IPS-18a (cell line): ENCODE measurements at regions not wholly inside any gene's neighbourhood (a gene's known extent, or its start where the extent isn't known, plus 50 kb on each side); places are given as distances from the start of the nearest gene placed in this dataset.
"Not testable (repeated sequence)": the region's sequence is repeated elsewhere in the genome, so short reads cannot be mapped to it uniquely, and the experiment has no call there.

Experiments used
- H3K27ac ChIP-seq: one replicate; pipeline ENCODE4 v1.5.1; 2013; ENCODE audit warnings: low read length
- H3K27me3 ChIP-seq: one replicate; pipeline ENCODE4 v1.6.1; 2013; ENCODE audit warnings: mild to moderate bottlenecking, low read length; ENCODE audit not compliant: control insufficient read depth, insufficient read depth
- H3K36me3 ChIP-seq: one replicate; pipeline ENCODE4 v1.6.1; 2013; ENCODE audit warnings: low read depth, low read length; ENCODE audit not compliant: control insufficient read depth
- H3K4me1 ChIP-seq: one replicate; pipeline ENCODE4 v1.6.1; 2013; ENCODE audit warnings: low read depth, low read length; ENCODE audit not compliant: control insufficient read depth
- H3K4me3 ChIP-seq: one replicate; pipeline ENCODE4 v1.5.1; 2013; ENCODE audit warnings: low read length
- H3K9ac ChIP-seq: one replicate; pipeline ENCODE4 v1.6.1; 2013; ENCODE audit warnings: mild to moderate bottlenecking, low read length, moderate library complexity
- H3K9me3 ChIP-seq: one replicate; pipeline ENCODE4 v1.6.1; 2013; ENCODE audit warnings: low read depth, low read length; ENCODE audit not compliant: control insufficient read depth

- Histone ChIP-seq H3K27me3 (no peaks in the 10 kb centered on the region), H3K4me3 (no peak overlapping the region), H3K27ac (no peak overlapping the region), H3K9ac (no peak overlapping the region), H3K9me3 (no peaks in the 10 kb centered on the region), H3K4me1 (no peaks in the 10 kb centered on the region), H3K36me3 (no peaks in the 10 kb centered on the region)
These were observed 280.2 kb downstream of the C16orf95 start for GRCh38 chr16:87037012-87037411.

DNA sequence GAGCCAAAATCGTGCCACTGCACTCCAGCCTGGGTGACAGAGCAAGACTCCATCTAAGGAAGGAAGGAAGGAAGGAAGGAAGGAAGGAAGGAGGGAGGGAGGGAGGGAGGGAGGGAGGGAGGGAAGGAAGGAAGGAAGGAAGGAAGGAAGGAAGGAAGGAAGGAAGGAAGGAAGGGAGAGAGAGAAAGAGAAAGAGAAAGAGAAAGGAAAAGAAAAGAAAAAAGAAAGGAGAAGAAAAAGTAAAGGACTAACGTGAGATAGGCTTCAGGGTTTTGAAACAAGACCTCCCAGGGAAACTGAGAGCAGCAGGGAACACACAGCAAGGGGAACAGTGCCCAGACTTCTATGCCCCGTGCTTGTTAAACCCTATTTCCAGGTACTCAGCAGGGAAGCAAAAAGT, 278.7 kb downstream of the C16orf95 start:
- not testable (repeated sequence) for H3K9me3 ChIP-seq, H3K27ac ChIP-seq, H3K4me3 ChIP-seq, H3K4me1 ChIP-seq, H3K9ac ChIP-seq, H3K36me3 ChIP-seq, H3K27me3 ChIP-seq

DNA sequence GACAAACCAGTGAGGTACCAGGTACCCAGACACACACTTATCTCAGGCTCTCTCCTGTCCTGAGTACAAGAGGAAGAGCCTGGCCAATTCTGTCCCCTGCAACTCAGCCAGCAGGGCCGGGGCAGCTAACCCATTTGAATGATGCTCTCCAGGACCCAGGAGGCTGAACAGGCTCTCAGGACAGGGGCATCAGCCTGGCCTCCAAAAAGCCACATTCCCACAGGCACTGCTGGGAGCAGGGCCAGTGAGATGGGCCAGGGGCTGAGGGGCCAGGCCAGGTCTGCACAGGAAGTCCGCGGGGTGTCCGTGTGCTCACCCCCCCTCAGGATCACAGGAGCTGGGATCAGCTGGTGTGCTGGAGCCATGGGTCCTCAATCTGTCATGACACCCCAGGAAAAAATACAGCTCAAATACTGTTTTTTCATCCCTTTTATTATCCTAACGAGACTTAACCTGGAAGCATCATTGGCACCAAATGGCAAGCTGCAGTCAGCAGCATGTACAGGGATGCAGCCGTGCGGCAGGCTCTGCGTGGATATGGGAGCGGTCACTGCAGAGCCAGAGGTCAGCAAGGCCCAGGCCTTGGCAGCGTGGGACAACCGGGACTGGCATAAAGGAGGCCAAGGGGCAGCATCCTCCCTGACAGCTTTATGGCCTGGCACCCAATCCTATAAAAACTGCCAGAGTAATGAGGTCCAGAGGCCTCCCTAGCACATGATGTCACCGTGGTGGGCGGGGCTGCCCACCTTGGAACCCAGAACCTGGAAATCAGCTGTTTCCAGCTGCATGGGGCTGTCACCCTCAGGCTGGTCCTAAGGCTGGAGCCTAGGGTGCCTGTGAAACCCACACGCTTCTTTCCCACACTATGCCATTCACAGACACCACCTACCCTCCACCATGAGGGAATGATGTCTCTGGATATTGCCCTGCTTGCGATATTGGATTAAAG, 276.7 kb downstream of the C16orf95 start:
- H3K9ac ChIP-seq = no peak overlapping the region
- H3K36me3 ChIP-seq = no peaks in the 10 kb centered on the region
- no peak overlapping the region for H3K4me3 ChIP-seq

GRCh38 chr16:87041286-87041685, 275.9 kb downstream of the C16orf95 start:
- no peak overlapping the region for H3K9ac ChIP-seq
- no peaks in the 10 kb centered on the region for H3K27me3 ChIP-seq

More for the DNA sequence above, 276.7 kb downstream of the C16orf95 start:
- H3K4me1 ChIP-seq = no peaks in the 10 kb centered on the region
- no peak overlapping the region for H3K27ac ChIP-seq
- no peaks in the 10 kb centered on the region for H3K9me3 ChIP-seq
- no peaks in the 10 kb centered on the region for H3K27me3 ChIP-seq

GRCh38 chr16:87042551-87043230, 274.5 kb downstream of the C16orf95 start:
- no peaks in the 10 kb centered on the region for H3K27me3 ChIP-seq
- H3K4me3 ChIP-seq = no peak overlapping the region

More at GRCh38 chr16:87041286-87041685, 275.9 kb downstream of the C16orf95 start:
- Histone ChIP-seq H3K4me1 (no peaks in the 10 kb centered on the region), H3K27ac (no peak overlapping the region), H3K4me3 (no peak overlapping the region), H3K9me3 (no peaks in the 10 kb centered on the region), H3K36me3 (no peaks in the 10 kb centered on the region)

DNA sequence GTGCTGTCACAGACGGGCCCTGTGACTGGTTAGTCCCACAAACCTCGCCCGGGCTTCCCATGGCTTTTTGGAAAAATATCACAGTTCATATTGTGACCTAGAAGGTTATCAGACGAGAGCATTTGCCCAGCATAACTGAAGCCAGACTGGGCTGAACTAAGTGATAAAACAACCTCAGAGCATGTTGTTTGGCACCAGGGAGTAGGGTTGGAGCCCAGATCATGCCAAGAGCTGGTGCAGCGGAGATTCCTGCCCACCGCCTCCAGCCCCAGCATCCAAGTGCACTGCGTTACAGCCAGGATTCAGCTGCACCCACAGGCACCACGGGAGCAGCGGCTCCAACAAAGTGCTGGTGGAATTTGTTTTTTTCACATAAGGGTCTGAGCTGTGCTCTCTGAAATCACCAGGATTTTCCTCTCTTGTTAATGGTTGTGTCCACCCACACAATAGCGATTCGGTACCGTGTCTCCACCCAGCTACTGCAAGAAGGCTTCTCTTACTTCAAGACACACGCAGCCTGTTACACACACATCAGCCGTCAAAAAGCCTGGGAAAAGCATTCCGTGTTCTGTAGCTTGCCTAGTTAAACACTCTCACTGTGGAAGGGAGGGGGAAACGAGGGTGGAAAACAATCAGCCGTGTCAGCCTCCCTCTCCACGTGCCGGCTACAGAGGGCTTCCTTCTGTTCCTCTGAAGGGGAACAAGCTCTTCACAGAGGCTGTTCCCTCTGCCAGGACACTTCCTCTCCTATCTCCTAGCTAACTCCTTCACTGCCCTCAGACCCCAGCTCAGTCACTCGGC, 273.8 kb downstream of the C16orf95 start:
- Histone ChIP-seq H3K27me3 (no peaks in the 10 kb centered on the region), H3K9me3 (no peaks in the 10 kb centered on the region), H3K9ac (no peak overlapping the region), H3K27ac (no peak overlapping the region), H3K4me1 (peaks cover 8% of the 10 kb centered on the region), H3K4me3 (no peak overlapping the region), H3K36me3 (no peaks in the 10 kb centered on the region)

More at GRCh38 chr16:87042551-87043230, 274.5 kb downstream of the C16orf95 start:
- Histone ChIP-seq H3K4me1 (peaks cover 7% of the 10 kb centered on the region), H3K9ac (no peak overlapping the region), H3K36me3 (no peaks in the 10 kb centered on the region), H3K27ac (no peak overlapping the region), H3K9me3 (no peaks in the 10 kb centered on the region)

DNA sequence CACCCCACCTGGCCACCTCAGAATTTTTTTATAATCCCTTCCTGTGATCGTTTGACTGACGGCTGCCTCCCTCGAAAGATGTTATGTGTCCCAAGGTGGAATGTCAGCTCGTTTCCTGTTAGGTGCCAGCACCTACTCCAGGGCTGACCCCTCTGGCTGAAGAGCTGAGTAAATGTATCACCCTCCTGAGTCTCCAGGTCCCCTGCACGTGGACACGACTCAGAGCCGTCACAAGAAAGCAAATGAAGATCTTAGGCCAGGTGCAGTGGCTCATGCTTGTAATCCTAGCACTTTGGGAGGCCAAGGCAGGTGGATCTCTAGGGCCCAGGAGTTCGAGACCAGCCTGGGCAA, 273.2 kb downstream of the C16orf95 start:
- Histone ChIP-seq H3K27ac (no peak overlapping the region), H3K9me3 (no peaks in the 10 kb centered on the region), H3K4me3 (no peak overlapping the region), H3K4me1 (peaks cover 8% of the 10 kb centered on the region), H3K9ac (no peak overlapping the region), H3K27me3 (no peaks in the 10 kb centered on the region), H3K36me3 (no peaks in the 10 kb centered on the region)

GRCh38 chr16:87044829-87045228, 272.4 kb downstream of the C16orf95 start:
- Histone ChIP-seq H3K4me1 (peaks cover 8% of the 10 kb centered on the region), H3K4me3 (no peak overlapping the region), H3K27ac (no peak overlapping the region), H3K27me3 (no peaks in the 10 kb centered on the region), H3K9me3 (no peaks in the 10 kb centered on the region), H3K36me3 (no peaks in the 10 kb centered on the region), H3K9ac (no peak overlapping the region)

DNA sequence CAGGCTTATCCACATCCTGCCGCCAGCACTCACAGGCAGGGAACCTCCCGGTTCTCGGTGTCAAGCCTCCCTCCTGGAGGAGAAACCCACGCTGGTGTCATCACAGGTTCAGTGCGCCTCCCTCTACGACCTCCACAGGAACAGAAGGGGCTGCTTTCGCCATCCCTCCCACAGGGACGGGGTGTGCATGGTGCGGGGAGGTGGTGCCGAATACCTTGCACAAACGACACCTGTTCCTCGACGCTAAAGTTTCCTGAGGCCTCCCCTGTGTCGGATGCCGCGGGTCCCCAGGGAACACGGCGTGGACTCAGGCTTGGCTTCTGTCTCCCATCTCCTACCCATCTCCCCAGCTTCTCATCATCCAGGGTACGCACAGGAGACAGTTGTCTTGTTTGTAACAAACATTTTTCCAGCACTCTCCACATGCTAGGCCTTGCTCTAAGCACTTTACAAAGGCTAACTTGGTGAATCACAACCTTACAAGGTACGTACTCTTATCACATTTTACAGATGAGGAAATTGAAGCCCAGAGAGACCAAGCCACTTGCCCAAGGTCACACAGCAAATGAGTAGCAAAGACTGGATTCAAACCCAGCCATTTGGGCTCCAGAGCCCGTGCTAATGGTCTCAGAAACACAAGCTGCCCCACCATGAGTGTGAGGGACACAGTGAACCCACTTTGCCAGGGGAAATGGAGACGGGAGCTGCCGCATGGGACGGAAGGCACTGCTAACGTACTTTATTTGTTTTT, 271.6 kb downstream of the C16orf95 start:
- H3K9ac ChIP-seq = no peak overlapping the region
- no peak overlapping the region for H3K4me3 ChIP-seq
- H3K9me3 ChIP-seq = no peaks in the 10 kb centered on the region
- H3K27me3 ChIP-seq = no peaks in the 10 kb centered on the region
- no peak overlapping the region for H3K27ac ChIP-seq
- peaks cover 8% of the 10 kb centered on the region for H3K4me1 ChIP-seq
- no peaks in the 10 kb centered on the region for H3K36me3 ChIP-seq

DNA sequence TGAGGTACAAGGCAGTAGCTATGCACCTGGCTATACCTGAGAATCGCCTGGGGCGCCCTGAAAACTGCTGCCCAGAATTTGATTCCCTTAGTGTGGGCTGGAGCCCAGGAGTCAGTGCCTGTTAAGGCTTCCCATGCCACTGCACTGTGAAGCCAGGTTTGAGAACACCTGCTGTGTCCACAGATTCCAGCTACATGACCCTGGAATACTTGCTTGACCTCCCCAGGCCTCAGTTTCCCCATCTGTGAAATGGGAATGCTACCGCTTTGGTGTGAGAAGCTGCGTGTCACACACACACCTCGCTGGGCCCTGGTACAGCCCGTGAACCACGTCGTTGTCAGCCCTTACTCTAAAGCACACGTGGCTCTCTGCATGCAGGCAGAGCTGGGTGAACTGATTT, 271.0 kb downstream of the C16orf95 start:
- no peak overlapping the region for H3K27ac ChIP-seq
- H3K36me3 ChIP-seq = no peaks in the 10 kb centered on the region
- peaks cover 8% of the 10 kb centered on the region for H3K4me1 ChIP-seq
- H3K9ac ChIP-seq = no peak overlapping the region
- H3K9me3 ChIP-seq = no peaks in the 10 kb centered on the region
- no peak overlapping the region for H3K4me3 ChIP-seq
- H3K27me3 ChIP-seq = no peaks in the 10 kb centered on the region
